ENCODE measurements at regions not wholly inside any gene's neighbourhood (a gene's known extent, or its start where the extent isn't known, plus 50 kb on each side); places are given as distances from the start of the nearest gene placed in this dataset.
"Not testable (repeated sequence)": the region's sequence is repeated elsewhere in the genome, so short reads cannot be mapped to it uniquely, and the experiment has no call there.

DNA sequence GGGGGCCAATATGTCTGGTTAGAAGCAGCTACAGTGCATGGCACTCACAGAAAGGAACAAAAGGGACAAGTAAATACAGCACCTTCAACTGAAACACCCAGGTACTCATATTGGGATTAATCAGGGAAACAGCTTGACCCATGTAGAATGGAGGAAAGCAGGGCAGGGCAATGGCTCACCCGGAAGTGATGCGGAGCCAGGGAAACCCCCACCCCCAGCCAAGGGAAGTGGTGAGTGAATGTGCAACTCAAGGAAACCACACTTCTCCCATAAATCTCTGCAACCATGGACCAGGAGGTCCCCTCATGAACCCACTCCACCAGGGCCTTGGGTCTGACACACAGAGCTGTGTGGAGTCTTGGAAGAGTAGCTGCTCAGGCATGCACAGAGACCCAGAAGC is 117.1 kb downstream of the MTHFS start:
- Mint-ChIP-seq H3K9me3 (peaks cover 24% of the 10 kb centered on the region), H3K27me3 (peaks cover 13% of the 10 kb centered on the region), H3K4me3 (no peak overlapping the region), H3K4me1 (no peaks in the 10 kb centered on the region), H3K36me3 (ENCODE audit: low read depth) (peaks cover 2% of the 10 kb centered on the region), H3K27ac (no peak overlapping the region)
- no peak for ATAC-seq (ENCODE audit: low read depth)
- POLR2A ChIA-PET: no interaction called here
- TF ChIP-seq, protein P1, sequence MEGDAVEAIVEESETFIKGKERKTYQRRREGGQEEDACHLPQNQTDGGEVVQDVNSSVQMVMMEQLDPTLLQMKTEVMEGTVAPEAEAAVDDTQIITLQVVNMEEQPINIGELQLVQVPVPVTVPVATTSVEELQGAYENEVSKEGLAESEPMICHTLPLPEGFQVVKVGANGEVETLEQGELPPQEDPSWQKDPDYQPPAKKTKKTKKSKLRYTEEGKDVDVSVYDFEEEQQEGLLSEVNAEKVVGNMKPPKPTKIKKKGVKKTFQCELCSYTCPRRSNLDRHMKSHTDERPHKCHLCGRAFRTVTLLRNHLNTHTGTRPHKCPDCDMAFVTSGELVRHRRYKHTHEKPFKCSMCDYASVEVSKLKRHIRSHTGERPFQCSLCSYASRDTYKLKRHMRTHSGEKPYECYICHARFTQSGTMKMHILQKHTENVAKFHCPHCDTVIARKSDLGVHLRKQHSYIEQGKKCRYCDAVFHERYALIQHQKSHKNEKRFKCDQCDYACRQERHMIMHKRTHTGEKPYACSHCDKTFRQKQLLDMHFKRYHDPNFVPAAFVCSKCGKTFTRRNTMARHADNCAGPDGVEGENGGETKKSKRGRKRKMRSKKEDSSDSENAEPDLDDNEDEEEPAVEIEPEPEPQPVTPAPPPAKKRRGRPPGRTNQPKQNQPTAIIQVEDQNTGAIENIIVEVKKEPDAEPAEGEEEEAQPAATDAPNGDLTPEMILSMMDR (IDR thresholded peaks at IDR 0.05): no peak
- DNase-seq: no peak
- intact Hi-C loops (cut with micrococcal nuclease): no loop called here
- CTCF ChIA-PET: no interaction called here

DNA sequence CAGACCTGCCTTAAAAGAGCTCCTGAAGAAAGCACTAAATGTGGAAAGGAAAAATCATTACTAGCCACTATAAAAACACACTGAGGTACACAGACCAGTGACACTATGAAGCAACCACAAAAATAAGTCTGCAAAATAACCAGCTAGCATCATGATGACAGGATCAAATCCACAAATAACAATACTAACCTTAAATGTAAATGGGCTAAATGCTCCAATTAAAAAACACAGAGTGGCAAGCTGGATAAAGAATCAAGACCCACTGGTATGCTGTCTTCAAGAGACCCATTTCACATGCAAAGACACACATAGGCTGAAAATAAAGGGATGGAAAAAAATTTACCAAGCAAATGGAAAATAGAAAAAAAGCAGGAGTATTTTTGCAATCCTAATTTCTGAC is 114.5 kb downstream of the MTHFS start:
- H3K4me1 Mint-ChIP-seq; H3K4me3 Mint-ChIP-seq; intact Hi-C loops (cut with micrococcal nuclease); DNase-seq; H3K36me3 Mint-ChIP-seq (ENCODE audit: low read depth); CTCF ChIA-PET; POLR2A ChIA-PET; H3K27ac Mint-ChIP-seq; ATAC-seq (ENCODE audit: low read depth): not testable (repeated sequence)
- Mint-ChIP-seq H3K27me3 (peaks cover 17% of the 10 kb centered on the region), H3K9me3 (peaks cover 24% of the 10 kb centered on the region)
